ENCODE measurements at regions not wholly inside any gene's neighbourhood (a gene's known extent, or its start where the extent isn't known, plus 50 kb on each side); places are given as distances from the start of the nearest gene placed in this dataset.

DNA sequence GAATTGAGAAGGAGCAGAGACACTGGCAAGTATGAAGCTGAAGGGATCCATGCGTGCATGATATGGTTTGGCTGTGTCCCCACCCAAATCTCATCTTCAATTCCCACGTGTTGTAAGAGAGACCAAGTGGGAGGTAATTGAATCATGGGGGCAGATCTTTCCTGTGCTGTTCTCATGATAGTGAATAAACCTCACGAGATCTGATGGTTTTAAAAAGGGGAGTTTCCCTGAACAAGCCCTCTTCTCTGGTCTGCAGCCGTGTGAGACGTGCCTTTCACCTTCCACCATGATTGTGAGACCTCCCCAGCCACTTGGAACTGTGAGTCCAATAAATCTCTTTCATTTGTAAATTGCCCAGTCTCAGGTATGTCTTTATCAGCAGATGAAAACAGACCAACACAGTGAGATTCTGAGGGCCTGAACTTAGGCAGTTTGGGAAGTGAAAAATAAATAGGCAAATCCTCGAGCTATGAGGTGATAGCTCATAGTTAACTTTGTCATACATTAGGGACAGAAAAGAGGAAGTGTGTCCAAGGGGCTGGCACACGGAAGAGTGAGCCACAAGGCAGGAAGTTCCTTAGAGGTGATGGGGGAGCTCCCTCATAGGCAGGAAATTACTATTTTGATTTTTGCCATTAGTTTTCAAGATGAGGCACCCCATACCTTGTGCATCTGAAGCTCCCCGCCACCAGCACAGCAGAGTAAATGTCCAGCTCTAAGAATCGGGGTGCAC is 658.8 kb upstream of the ID2 start:
- TF ChIP-seq, protein P1, sequence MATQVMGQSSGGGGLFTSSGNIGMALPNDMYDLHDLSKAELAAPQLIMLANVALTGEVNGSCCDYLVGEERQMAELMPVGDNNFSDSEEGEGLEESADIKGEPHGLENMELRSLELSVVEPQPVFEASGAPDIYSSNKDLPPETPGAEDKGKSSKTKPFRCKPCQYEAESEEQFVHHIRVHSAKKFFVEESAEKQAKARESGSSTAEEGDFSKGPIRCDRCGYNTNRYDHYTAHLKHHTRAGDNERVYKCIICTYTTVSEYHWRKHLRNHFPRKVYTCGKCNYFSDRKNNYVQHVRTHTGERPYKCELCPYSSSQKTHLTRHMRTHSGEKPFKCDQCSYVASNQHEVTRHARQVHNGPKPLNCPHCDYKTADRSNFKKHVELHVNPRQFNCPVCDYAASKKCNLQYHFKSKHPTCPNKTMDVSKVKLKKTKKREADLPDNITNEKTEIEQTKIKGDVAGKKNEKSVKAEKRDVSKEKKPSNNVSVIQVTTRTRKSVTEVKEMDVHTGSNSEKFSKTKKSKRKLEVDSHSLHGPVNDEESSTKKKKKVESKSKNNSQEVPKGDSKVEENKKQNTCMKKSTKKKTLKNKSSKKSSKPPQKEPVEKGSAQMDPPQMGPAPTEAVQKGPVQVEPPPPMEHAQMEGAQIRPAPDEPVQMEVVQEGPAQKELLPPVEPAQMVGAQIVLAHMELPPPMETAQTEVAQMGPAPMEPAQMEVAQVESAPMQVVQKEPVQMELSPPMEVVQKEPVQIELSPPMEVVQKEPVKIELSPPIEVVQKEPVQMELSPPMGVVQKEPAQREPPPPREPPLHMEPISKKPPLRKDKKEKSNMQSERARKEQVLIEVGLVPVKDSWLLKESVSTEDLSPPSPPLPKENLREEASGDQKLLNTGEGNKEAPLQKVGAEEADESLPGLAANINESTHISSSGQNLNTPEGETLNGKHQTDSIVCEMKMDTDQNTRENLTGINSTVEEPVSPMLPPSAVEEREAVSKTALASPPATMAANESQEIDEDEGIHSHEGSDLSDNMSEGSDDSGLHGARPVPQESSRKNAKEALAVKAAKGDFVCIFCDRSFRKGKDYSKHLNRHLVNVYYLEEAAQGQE (IDR thresholded peaks at IDR 0.05; ENCODE audit: insufficient read depth in 1 of 2, low read depth in 2 of 2, low read length in 2 of 2) = no peak
- TF ChIP-seq TAF1 (IDR thresholded peaks at IDR 0.05; ENCODE audit: borderline replicate concordance, insufficient read depth, low read length) = no peak
